HG03354 (cell line): ENCODE measurements at regions not wholly inside any gene's neighbourhood (a gene's known extent, or its start where the extent isn't known, plus 50 kb on each side); places are given as distances from the start of the nearest gene placed in this dataset.

Source experiments
- ATAC-seq: cut with Tn5 transposase; IDR thresholded peaks from one replicate; pipeline ENCODE4 v1.9.1; 2021; ENCODE audit warnings: mild to moderate bottlenecking; ENCODE audit not compliant: unreplicated experiment, poor library complexity, severe bottlenecking

- ATAC-seq, result no peak
These were observed 64.0 kb upstream of the PLCXD3 start for GRCh38 chr5:41574391-41574790.
